H1 (cell line): ENCODE measurements at regions not wholly inside any gene's neighbourhood (a gene's known extent, or its start where the extent isn't known, plus 50 kb on each side); places are given as distances from the start of the nearest gene placed in this dataset.

Experiments
- CHD7 ChIP-seq: fragments of 300-600 bp; sonication (generic); IDR thresholded peaks from 2 replicates; pipeline ENCODE4 v1.7.1; 2012; ENCODE audit warnings: low read length, moderate library complexity, mild to moderate bottlenecking, inconsistent platforms; ENCODE audit not compliant: insufficient replicate concordance
- JUND ChIP-seq: IDR thresholded peaks from 2 replicates; pipeline ENCODE4 v1.6.1; 2011; ENCODE audit warnings: mild to moderate bottlenecking, improper control_type of control experiment, low read length
- RFX5 ChIP-seq: IDR thresholded peaks from 2 replicates; pipeline ENCODE4 v1.6.1; 2011; ENCODE audit warnings: low read depth, low read length, improper control_type of control experiment, borderline replicate concordance
- SIX5 ChIP-seq: IDR thresholded peaks from 2 replicates; pipeline ENCODE4 v1.6.1; 2011; ENCODE audit warnings: mild to moderate bottlenecking, low read depth, low read length

GRCh38 chr11:116642902-116643301, 129.9 kb downstream of the BUD13 start (continued):
- TF ChIP-seq CHD7 (no peak), RFX5 (no peak), JUND (no peak), SIX5 (no peak)
